HG03342 (cell line): ENCODE measurements at regions not wholly inside any gene's neighbourhood (a gene's known extent, or its start where the extent isn't known, plus 50 kb on each side); places are given as distances from the start of the nearest gene placed in this dataset.
A peak's percentile ranks its signal among the peaks of the same experiment; 100 is the strongest.

ENCODE experiments used
- ATAC-seq: cut with Tn5 transposase; IDR thresholded peaks from one replicate; pipeline ENCODE4 v1.9.1; 2021; ENCODE audit warnings: mild to moderate bottlenecking, moderate library complexity; ENCODE audit not compliant: unreplicated experiment

- ATAC-seq: no peak
These were observed 383.9 kb upstream of the DCN start for GRCh38 chr12:91566328-91567099.

GRCh38 chr12:91565846-91566245 lies 383.2 kb upstream of the DCN start:
- no peak for ATAC-seq

DNA sequence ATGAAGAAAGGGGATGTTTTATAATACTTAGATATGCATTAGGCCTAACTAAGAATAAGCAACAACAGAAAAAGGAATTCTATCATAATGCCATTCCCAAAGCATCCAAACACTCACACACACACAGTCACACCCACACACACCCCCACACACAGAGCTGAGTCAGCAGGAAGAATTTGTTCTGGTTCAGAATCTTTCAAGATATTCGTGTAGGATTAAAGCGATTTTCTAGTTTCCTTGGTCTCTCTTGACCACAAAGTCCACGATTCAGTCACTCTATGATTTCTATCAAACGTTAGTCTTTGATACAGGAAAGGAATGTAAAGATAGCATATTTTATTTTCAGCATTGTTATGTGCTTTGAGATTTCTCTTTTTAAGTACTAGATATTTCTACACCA lies 382.6 kb upstream of the DCN start:
- no peak for ATAC-seq

DNA sequence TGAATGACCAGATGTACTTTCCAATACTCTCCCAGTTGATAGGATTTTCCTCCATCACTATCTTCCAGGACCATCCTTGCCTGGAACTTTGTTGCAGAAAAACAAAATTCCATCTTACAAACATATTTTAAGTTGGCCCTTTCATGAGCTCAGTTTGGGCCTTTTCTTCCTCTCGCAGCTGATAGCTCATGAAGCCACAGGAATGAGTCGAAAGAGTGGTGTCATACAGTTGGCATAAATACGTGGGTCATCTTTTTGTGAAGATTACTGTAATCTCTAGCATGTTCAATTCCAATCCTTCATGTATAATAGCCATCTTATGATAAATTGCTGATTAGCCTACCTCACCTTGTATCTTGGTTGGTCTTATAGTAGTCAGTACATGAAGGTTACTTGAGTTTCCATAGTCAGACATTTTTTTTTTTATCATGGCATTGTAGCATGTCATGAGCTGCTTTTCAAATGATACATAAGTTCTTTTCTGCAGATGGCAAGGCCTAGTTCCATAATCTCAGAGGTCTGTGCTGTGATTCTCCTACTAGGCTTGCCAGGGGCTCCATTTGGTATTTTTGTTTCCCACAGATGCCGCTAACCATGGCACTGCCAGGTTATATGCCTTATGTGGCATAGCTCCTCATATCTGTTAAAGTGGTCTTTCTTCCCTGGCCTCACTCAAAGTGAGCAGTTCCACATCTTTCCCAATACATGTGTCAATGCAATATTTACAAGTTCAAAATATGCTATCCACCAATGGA lies 380.6 kb upstream of the DCN start:
- no peak for ATAC-seq

- ATAC-seq: peak; percentile 82
These were observed 379.9 kb upstream of the DCN start for GRCh38 chr12:91562476-91562875.

DNA sequence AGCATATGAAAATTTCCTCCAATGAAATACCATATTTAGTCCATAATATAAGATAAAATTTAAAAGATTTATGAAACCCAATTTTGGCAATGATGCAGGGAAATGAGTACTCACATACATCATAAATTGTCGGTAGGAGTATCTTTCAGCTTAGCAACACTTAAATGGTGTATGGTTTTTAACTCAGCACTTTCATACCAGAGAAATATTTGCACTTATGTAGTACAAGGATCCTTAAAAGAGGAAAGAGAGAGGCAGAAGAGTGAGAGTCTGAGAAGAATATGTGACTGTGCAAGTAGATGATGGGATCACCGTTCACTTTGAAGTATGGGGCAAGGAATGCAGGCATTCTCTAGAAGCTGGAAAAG lies 379.3 kb upstream of the DCN start:
- no peak for ATAC-seq

- ATAC-seq: no peak
These were observed 378.8 kb upstream of the DCN start for GRCh38 chr12:91561301-91561957.

DNA sequence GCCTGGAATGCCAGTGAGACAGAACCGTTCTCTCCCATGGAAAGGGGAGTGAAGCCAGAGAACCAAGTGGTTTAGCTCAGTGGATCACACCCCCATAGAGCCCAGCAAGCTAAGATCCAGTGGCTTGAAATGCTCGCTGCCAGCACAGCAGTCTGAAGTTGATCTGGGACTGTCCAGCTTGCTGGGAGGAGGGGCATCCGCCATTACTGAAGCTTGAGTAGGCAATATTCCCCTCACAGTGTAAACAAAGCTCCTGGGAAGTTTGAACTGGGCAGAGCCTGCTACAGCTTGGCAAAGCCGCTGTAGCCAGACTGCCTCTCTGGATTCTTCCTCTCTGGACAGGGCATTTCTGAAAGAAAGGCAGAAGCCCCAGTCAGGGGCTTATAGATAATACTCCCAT lies 374.3 kb upstream of the DCN start:
- no peak for ATAC-seq

DNA sequence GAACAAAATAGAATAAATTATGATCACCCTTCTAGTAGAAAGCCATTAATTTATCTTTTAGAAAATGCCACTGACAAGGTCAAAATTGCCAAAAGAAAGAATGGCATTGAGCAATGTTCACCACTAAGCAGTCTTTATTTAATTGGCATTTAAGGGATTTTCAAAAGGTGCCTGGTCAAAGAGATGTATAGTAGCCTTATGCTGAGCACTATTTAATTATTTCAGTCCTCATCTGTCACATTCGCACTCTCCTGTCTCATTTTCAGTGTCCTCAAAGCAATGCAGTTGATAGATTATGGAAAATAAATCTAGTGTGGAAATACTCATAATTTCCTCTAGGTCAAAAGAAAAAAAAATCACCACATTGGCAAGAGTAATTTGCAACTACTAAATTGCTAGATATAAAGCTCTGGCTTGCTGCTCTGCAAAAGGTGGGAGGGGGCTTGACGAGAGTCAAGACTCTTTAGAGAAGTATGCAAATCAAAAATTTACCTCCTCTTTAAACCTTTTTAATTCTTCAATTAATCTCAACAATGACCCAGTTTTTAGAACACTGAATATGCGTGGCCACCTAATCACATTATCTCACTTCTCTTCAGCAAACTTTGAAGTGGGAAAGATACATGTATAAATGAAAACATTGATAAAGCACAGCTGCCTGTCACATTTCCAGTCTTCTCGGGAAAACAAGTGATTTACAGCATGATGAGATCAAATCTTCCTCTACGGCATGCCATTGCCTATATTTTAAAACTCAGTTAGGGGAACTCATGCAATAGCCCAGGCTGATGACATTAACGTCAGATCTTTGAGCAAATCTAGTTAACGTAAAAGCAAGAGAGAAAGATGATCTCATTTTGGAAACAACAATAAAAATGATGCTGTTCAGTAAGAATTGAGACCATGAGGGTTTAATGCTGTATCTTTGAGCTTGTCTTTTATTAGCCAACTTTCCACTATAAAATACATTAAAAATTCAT lies 373.1 kb upstream of the DCN start:
- ATAC-seq: no peak

DNA sequence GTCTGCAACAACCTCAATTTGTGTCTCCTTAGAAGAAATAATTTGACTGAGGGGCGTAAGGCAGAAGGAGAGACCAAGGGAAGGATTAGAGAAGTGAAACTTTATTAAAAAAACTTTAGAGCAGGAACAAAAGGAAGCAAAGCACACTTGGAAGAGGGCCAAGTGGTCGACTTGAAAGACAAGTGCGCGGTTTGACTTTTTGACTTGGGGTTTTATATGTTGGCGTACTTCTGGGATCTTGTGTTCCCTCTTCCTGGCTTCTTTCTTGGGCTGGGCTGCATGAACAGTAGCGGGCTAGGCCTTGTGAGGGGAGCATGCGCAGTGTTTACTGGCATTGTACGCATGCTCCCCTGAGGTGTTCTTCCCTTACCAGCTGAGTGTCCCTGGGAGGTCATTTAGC lies 369.3 kb upstream of the DCN start:
- no peak for ATAC-seq

DNA sequence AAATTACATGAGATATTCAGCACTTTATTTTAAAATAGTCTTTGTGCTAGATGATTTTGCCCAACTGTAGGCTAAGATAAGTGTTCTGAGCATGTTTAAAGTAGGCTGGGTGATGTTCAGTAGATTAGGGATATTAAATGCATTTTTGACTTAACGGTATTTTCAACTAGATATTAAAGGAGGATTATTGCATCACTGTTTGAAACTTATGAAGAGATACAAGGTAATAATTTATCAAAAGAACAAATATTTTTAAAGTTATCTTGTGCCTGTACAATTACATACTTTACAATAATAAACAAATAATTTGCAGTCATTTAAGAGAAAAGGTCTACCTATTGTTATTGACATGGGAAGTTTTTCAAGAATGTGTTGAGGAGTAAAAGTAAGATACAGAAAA lies 368.6 kb upstream of the DCN start:
- ATAC-seq: no peak

GRCh38 chr12:91542666-91543065 lies 360.0 kb upstream of the DCN start:
- no peak for ATAC-seq

DNA sequence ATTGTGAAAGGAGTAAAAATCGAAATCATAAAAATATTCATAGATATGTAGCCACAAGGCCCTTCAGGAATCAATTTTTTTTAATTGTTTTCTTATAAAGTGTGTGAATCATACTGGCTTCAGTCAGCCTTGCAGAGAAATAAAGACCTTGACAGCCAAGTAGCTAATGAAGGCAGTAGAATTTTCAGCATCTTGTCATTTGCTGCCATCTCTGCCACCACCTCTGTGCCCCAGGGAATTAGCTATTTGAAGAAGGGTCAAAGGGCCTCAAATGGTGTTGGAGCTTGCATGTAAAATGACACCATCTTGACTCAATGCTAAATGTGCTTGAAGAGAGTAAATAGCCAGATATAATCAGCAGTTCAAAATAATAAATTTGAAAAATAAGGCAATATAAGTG lies 359.4 kb upstream of the DCN start:
- no peak for ATAC-seq

GRCh38 chr12:91538418-91538817 lies 355.8 kb upstream of the DCN start:
- ATAC-seq: no peak

DNA sequence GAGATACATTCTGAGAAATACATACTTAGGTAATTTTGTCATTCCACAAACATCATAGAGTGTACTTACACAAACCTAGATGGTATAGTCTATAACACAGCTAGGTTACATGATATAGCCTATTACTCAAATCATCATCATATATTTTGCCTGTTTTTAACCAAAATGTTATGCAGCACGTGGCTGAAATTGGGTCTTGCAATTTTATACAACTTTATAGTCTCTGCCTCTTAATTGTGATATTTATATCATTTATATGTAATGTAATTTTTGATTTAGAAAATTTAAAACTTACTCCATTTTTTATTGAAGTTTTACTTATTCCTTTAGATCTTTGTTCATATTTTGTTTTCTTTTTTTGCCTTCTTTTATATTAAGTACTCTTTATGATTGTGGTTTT lies 350.7 kb upstream of the DCN start:
- ATAC-seq: no peak

DNA sequence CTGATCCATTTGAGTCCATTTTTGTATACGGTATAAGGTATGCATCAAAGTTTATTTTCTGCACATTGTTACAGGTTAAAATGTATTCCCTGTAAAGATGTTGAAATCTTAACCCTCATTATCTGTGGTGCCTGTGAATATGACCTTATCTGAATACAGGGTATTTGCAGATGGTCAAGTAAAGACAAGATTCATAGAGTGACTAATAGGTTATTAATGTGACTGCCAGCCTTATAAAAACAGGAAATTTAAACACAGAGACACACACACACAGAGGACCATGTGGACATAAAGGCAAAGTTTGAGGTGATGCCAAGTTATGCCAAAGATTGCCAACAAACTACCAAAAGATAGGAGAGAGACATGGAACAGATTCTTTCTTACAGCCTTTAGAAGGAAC lies 347.2 kb upstream of the DCN start:
- no peak for ATAC-seq

DNA sequence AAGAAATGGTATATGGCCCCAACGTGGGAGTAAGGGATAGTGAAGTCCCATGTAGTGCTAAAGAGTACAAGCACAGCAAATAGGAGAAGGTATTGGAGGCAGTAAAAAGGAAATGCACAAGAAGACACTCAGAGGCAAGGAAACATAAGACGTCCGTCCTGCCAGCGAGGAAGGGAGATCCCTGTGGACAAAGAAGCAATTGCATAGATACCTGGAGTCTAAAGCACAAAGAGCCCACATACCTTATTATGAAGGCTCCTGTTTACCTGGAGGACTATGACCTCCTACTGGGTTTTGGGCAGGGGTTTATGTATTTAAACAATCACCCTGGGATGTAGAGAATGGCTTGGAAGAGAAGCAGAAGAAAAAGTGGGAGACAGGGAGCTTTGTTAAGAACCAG lies 341.2 kb upstream of the DCN start:
- ATAC-seq: no peak

DNA sequence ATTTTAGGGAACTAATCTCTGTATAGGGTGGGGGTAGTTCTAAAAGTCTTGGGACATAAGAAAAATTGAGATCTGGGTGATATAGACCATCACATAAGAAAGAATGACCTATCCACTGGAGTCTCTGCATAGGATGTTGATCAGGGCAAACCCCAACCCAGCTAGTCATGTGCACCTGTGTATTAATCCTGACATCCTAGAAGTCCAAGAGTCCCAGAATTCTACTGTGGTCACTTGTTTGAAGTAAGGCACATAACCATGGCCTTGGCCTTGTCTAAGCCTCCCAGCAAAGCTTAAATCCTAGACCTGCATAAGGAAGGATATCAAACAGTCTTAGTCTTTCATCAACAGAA lies 334.1 kb upstream of the DCN start:
- no peak for ATAC-seq

GRCh38 chr12:91515944-91516694 lies 333.5 kb upstream of the DCN start:
- no peak for ATAC-seq

DNA sequence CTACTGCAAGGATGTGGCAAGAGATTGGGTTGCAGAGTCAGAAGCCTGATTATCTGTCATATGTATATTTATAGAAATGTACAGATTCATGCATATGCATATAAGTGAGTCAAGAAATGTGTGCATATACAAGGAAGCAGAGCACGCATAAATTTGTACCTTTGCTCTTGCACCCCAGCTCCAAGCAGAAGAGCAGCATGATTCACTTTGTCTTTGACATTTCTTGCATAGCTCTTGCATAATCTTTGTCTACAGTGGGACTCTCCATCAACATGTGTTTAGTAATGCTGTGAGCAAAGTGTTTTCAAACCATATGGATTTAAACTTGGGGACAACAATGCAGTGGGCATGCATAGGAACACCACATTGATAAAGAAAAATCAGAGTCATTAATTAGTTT lies 330.7 kb upstream of the DCN start:
- ATAC-seq: no peak
